HEK293 (cell line): ENCODE measurements at regions not wholly inside any gene's neighbourhood (a gene's known extent, or its start where the extent isn't known, plus 50 kb on each side); places are given as distances from the start of the nearest gene placed in this dataset.

Experiments used
- CTCF ChIA-PET: fragments of 350-600 bp; formaldehyde crosslinking; extraction: SDS; loops from one replicate; lab custom pipeline; 2021; ENCODE audit warnings: antibody characterized with exemption; lab: Yijun Ruan, JAX
- POLR2A ChIA-PET: fragments of 300-600 bp; formaldehyde crosslinking; extraction: SDS; loops from one replicate; lab custom pipeline; 2020; ENCODE audit warnings: antibody characterized with exemption, inconsistent platforms; lab: Yijun Ruan, JAX
- H3K27ac ChIP-seq: fragments of 200-500 bp; sonication (Bioruptor generic); 2 replicates; pipeline ENCODE4 v1.5.1; 2014; ENCODE audit warnings: low read depth, low read length, control low read depth, inconsistent platforms; ENCODE audit errors: extremely low read depth
- H3K36me3 ChIP-seq, 2 experiments: fragments of 200-500 bp in 1 of 2; sonication (Bioruptor generic) in 1 of 2; 1 replicate in 1 of 2; 2 replicates in 1 of 2; pipeline ENCODE4 v1.5.1; 2014 to 2017; ENCODE audit warnings: inconsistent platforms in 2 of 2, low read length in 2 of 2; ENCODE audit not compliant: control insufficient read depth in 2 of 2, insufficient read depth in 1 of 2
- H3K4me1 ChIP-seq: fragments of 200-500 bp; sonication (Bioruptor generic); 2 replicates; pipeline ENCODE4 v1.5.1; 2014; ENCODE audit warnings: mild to moderate bottlenecking, low read length, inconsistent platforms; ENCODE audit not compliant: control insufficient read depth, insufficient read depth
- H3K4me3 ChIP-seq: 2 replicates; pipeline ENCODE4 v1.5.1; 2011; ENCODE audit warnings: low read depth, mild to moderate bottlenecking, control low read depth, low read length, moderate library complexity
- H3K9me3 ChIP-seq: fragments of 200-500 bp; sonication (Bioruptor generic); 2 replicates; pipeline ENCODE4 v1.5.1; 2014; ENCODE audit warnings: low read depth, low read length, inconsistent platforms; ENCODE audit not compliant: control insufficient read depth, insufficient read depth
- BCL11A ChIP-seq: fragments of 450-650 bp; formaldehyde crosslinking; IDR thresholded peaks from 2 replicates; pipeline ENCODE4 v1.5.1; 2016; ENCODE audit warnings: low read depth, missing biosample characterization, missing genetic modification characterization
- MEIS1 ChIP-seq: sonication (generic); formaldehyde crosslinking; IDR thresholded peaks from 2 replicates; pipeline ENCODE4 v1.8.1; 2022; ENCODE audit warnings: missing genetic modification reagents, mild to moderate bottlenecking, borderline replicate concordance
- SCRT1 ChIP-seq: fragments of 450-650 bp; formaldehyde crosslinking; IDR thresholded peaks from 2 replicates; pipeline ENCODE4 v1.5.1; 2016; ENCODE audit warnings: missing biosample characterization, missing genetic modification characterization, borderline replicate concordance
- TRIM28 ChIP-seq: IDR thresholded peaks from 2 replicates; pipeline ENCODE4 v1.6.1; 2011; ENCODE audit warnings: low read length, control low read depth, borderline replicate concordance
- ZBTB48 ChIP-seq: fragments of 450-650 bp; formaldehyde crosslinking; IDR thresholded peaks from 2 replicates; pipeline ENCODE4 v1.5.1; 2016; ENCODE audit warnings: missing biosample characterization, missing genetic modification characterization
- ZFHX2 ChIP-seq: fragments of 450-650 bp; formaldehyde crosslinking; conservative IDR thresholded peaks from 2 replicates; pipeline ENCODE4 v1.5.1; 2016; ENCODE audit warnings: missing biosample characterization, missing genetic modification characterization
- ZNF132 ChIP-seq: fragments of 450-650 bp; formaldehyde crosslinking; IDR thresholded peaks from 2 replicates; pipeline ENCODE4 v1.5.1; 2017; ENCODE audit warnings: missing biosample characterization, missing genetic modification characterization, borderline replicate concordance
- ZNF133 ChIP-seq: fragments of 450-650 bp; formaldehyde crosslinking; IDR thresholded peaks from 2 replicates; pipeline ENCODE4 v1.5.1; 2016; ENCODE audit warnings: missing biosample characterization, missing genetic modification characterization
- ZNF174 ChIP-seq: fragments of 450-650 bp; formaldehyde crosslinking; IDR thresholded peaks from 2 replicates; pipeline ENCODE4 v1.5.0; 2017; ENCODE audit warnings: missing biosample characterization, mild to moderate bottlenecking, missing genetic modification characterization
- ZNF184 ChIP-seq: fragments of 450-650 bp; IDR thresholded peaks from 2 replicates; pipeline ENCODE4 v1.5.1; 2018; ENCODE audit warnings: missing biosample characterization, mild to moderate bottlenecking, missing genetic modification characterization
- ZNF266 ChIP-seq: fragments of 450-650 bp; formaldehyde crosslinking; IDR thresholded peaks from 2 replicates; pipeline ENCODE4 v1.5.1; 2016; ENCODE audit warnings: missing biosample characterization, missing genetic modification characterization, low read depth
- ZNF335 ChIP-seq: fragments of 450-650 bp; formaldehyde crosslinking; conservative IDR thresholded peaks from 2 replicates; pipeline ENCODE4 v1.5.1; 2016; ENCODE audit warnings: missing biosample characterization, missing genetic modification characterization
- ZNF394 ChIP-seq: fragments of 450-650 bp; formaldehyde crosslinking; IDR thresholded peaks from 2 replicates; pipeline ENCODE4 v1.5.1; 2016; ENCODE audit warnings: missing biosample characterization, missing genetic modification characterization, mild to moderate bottlenecking, moderate library complexity, borderline replicate concordance
- ZNF426 ChIP-seq: fragments of 450-650 bp; formaldehyde crosslinking; IDR thresholded peaks from 2 replicates; pipeline ENCODE4 v1.5.1; 2017; ENCODE audit warnings: missing biosample characterization, missing genetic modification characterization, mild to moderate bottlenecking, inconsistent platforms, moderate library complexity
- ZNF433 ChIP-seq: fragments of 450-650 bp; formaldehyde crosslinking; IDR thresholded peaks from 2 replicates; pipeline ENCODE4 v1.5.1; 2016; ENCODE audit warnings: missing biosample characterization, missing genetic modification characterization, low read depth
- ZNF521 ChIP-seq: fragments of 450-650 bp; formaldehyde crosslinking; IDR thresholded peaks from 2 replicates; pipeline ENCODE4 v1.5.1; 2017; ENCODE audit warnings: missing biosample characterization, mild to moderate bottlenecking, missing genetic modification characterization
- ZNF548 ChIP-seq: fragments of 450-650 bp; formaldehyde crosslinking; IDR thresholded peaks from 2 replicates; pipeline ENCODE4 v1.5.1; 2016; ENCODE audit warnings: missing biosample characterization, missing genetic modification characterization
- ZNF561 ChIP-seq: fragments of 450-650 bp; IDR thresholded peaks from 2 replicates; pipeline ENCODE4 v1.5.1; 2018; ENCODE audit warnings: missing biosample characterization, missing genetic modification characterization, borderline replicate concordance
- ZNF660 ChIP-seq: fragments of 450-650 bp; IDR thresholded peaks from 2 replicates; pipeline ENCODE4 v1.5.1; 2018; ENCODE audit warnings: missing biosample characterization, mild to moderate bottlenecking, missing genetic modification characterization
- ZNF701 ChIP-seq: fragments of 450-650 bp; formaldehyde crosslinking; IDR thresholded peaks from 2 replicates; pipeline ENCODE4 v1.5.1; 2016; ENCODE audit warnings: missing biosample characterization, missing genetic modification characterization
- ZNF792 ChIP-seq: fragments of 450-650 bp; formaldehyde crosslinking; IDR thresholded peaks from 2 replicates; pipeline ENCODE4 v1.5.1; 2016; ENCODE audit warnings: missing biosample characterization, missing genetic modification characterization
- TF ChIP-seq, protein P1 (sequence below): IDR thresholded peaks from 2 replicates; pipeline ENCODE4 v1.6.1; 2011; ENCODE audit warnings: mild to moderate bottlenecking, low read depth, low read length, borderline replicate concordance
- TF ChIP-seq, protein P2 (sequence below): fragments of 450-650 bp; formaldehyde crosslinking; IDR thresholded peaks from 2 replicates; pipeline ENCODE4 v1.5.1; 2016; ENCODE audit warnings: missing biosample characterization, missing genetic modification characterization
- TF ChIP-seq, protein P3 (sequence below): fragments of 450-650 bp; formaldehyde crosslinking; IDR thresholded peaks from 2 replicates; pipeline ENCODE4 v1.5.1; 2017; ENCODE audit warnings: missing biosample characterization, missing genetic modification characterization
- TF ChIP-seq, protein P4 (sequence below): fragments of 450-650 bp; formaldehyde crosslinking; IDR thresholded peaks from 2 replicates; pipeline ENCODE4 v1.5.0; 2017; ENCODE audit warnings: missing biosample characterization, missing genetic modification characterization, borderline replicate concordance

DNA sequence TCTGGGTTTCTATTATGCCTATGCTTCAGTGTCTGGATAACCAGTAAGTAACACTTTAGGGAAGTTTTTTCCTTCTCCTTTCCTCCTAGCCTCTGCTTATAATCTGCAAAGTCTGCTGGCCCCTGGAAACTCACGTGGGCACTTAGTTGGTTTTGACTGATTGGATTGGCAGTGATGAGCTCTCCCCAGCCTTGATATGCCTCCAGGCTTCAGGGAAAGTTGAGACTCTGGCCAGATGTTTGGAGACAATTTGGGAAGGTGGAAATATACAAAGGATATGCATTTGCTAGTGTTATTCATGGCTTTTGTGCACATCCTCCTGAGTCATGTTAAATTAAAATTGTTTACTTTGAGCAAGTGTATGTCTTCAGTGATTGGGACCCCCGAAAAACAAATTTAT is 160.2 kb upstream of the IL12B start:
- peaks cover 8% of the 10 kb centered on the region for H3K4me1 ChIP-seq
- H3K4me3 ChIP-seq: no peak overlapping the region
- TF ChIP-seq ZNF132 (tag by site-specific recombination) (no peak), BCL11A (tag by site-specific recombination) (no peak), ZBTB48 (tag by site-specific recombination) (no peak), ZNF433 (no peak), ZNF561 (tag by site-specific recombination) (no peak), ZNF394 (tag by site-specific recombination) (no peak), ZNF792 (no peak), ZNF174 (no peak), ZNF266 (tag by site-specific recombination) (no peak), ZNF426 (tag by site-specific recombination) (no peak), ZNF548 (tag by site-specific recombination) (no peak), ZNF133 (tag by site-specific recombination) (no peak), SCRT1 (tag by site-specific recombination) (no peak), ZNF701 (tag by site-specific recombination) (no peak), ZNF521 (tag by site-specific recombination) (no peak), ZNF660 (tag by site-specific recombination) (no peak)
- TF ChIP-seq, protein P1, sequence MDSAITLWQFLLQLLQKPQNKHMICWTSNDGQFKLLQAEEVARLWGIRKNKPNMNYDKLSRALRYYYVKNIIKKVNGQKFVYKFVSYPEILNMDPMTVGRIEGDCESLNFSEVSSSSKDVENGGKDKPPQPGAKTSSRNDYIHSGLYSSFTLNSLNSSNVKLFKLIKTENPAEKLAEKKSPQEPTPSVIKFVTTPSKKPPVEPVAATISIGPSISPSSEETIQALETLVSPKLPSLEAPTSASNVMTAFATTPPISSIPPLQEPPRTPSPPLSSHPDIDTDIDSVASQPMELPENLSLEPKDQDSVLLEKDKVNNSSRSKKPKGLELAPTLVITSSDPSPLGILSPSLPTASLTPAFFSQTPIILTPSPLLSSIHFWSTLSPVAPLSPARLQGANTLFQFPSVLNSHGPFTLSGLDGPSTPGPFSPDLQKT: no peak
- TF ChIP-seq, protein P2, sequence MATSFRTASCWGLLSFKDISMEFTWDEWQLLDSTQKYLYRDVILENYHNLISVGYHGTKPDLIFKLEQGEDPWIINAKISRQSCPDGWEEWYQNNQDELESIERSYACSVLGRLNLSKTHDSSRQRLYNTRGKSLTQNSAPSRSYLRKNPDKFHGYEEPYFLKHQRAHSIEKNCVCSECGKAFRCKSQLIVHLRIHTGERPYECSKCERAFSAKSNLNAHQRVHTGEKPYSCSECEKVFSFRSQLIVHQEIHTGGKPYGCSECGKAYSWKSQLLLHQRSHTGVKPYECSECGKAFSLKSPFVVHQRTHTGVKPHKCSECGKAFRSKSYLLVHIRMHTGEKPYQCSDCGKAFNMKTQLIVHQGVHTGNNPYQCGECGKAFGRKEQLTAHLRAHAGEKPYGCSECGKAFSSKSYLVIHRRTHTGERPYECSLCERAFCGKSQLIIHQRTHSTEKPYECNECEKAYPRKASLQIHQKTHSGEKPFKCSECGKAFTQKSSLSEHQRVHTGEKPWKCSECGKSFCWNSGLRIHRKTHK (tag by site-specific recombination): no peak
- ChIA-PET CTCF (no interaction called here), POLR2A (no interaction called here)
- no peaks in the 10 kb centered on the region; the same call in 1 of the 2 replicates for H3K9me3 ChIP-seq
- no peaks in the 10 kb centered on the region for H3K36me3 ChIP-seq
- H3K27ac ChIP-seq: no peak overlapping the region

DNA sequence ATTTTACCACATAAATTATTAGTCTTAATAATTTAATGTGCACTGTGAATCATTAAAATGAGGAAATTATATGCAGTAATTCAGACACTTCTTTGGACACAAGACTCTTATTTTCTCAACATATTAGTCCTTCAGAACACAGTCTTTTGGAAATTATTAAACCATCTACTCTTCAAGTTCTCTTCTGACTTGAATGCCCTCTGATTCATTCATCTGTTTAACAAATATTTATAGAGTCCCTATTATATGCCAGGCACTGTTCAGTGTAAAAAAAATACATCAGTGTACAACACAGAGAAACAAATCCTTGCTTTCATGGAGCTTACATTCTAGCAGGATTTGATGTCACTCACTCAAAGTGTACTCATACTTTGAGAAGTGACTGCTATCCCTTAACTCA is 163.4 kb upstream of the IL12B start:
- Histone ChIP-seq H3K4me1 (peaks cover under 1% of the 10 kb centered on the region; the same call in 1 of the 2 replicates), H3K9me3 (no peaks in the 10 kb centered on the region; the same call in 1 of the 2 replicates), H3K4me3 (no peak overlapping the region), H3K36me3 (no peaks in the 10 kb centered on the region), H3K27ac (no peak overlapping the region)
- no peak for TF ChIP-seq ZFHX2
- no peak for TF ChIP-seq TRIM28
- POLR2A ChIA-PET: no interaction called here
- CTCF ChIA-PET: no interaction called here

DNA sequence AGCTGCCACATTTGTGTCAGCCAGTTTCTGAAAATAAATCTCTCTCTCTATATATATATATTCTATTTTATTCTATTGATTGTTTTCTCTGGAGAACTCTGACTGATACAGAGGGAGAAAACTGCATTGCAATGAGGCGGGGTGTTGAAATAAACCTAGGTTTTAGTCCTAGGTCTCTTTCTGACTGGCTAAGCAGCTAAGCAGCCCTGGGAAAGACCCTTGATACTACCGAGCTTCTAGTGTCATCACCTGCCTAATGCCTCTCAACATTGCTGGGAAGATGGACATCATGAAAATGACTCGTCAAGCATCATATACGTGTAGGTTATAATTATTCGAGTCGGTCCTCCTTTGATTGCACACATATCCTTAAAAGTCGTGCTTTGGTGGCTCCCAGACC is 166.5 kb upstream of the IL12B start:
- ChIA-PET POLR2A (no interaction called here), CTCF (interaction anchor here (0.6 to 1.0 kb wide), 4 partner anchors 52 to 591 kb away, joined by 3 to 6 read pairs (median 4); no protein-coding TSS in a partner anchor)
- H3K4me3 ChIP-seq: no peak overlapping the region
- H3K36me3 ChIP-seq: no peaks in the 10 kb centered on the region
- H3K9me3 ChIP-seq: no peaks in the 10 kb centered on the region; the same call in 1 of the 2 replicates
- H3K4me1 ChIP-seq: no peaks in the 10 kb centered on the region
- no peak overlapping the region for H3K27ac ChIP-seq
- TF ChIP-seq ZNF335 (tag by site-specific recombination): no peak
- TF ChIP-seq, protein P3, sequence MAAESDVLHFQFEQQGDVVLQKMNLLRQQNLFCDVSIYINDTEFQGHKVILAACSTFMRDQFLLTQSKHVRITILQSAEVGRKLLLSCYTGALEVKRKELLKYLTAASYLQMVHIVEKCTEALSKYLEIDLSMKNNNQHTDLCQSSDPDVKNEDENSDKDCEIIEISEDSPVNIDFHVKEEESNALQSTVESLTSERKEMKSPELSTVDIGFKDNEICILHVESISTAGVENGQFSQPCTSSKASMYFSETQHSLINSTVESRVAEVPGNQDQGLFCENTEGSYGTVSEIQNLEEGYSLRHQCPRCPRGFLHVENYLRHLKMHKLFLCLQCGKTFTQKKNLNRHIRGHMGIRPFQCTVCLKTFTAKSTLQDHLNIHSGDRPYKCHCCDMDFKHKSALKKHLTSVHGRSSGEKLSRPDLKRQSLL: no peak
- TF ChIP-seq, protein P4, sequence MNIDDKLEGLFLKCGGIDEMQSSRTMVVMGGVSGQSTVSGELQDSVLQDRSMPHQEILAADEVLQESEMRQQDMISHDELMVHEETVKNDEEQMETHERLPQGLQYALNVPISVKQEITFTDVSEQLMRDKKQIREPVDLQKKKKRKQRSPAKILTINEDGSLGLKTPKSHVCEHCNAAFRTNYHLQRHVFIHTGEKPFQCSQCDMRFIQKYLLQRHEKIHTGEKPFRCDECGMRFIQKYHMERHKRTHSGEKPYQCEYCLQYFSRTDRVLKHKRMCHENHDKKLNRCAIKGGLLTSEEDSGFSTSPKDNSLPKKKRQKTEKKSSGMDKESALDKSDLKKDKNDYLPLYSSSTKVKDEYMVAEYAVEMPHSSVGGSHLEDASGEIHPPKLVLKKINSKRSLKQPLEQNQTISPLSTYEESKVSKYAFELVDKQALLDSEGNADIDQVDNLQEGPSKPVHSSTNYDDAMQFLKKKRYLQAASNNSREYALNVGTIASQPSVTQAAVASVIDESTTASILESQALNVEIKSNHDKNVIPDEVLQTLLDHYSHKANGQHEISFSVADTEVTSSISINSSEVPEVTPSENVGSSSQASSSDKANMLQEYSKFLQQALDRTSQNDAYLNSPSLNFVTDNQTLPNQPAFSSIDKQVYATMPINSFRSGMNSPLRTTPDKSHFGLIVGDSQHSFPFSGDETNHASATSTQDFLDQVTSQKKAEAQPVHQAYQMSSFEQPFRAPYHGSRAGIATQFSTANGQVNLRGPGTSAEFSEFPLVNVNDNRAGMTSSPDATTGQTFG (tag by site-specific recombination): no peak
- TF ChIP-seq ZNF184 (tag by site-specific recombination): no peak
- no peak for TF ChIP-seq ZNF792
- no peak for TF ChIP-seq MEIS1
